Thyroid gland (tissue), 4 donors: ENCODE measurements at regions not wholly inside any gene's neighbourhood (a gene's known extent, or its start where the extent isn't known, plus 50 kb on each side); places are given as distances from the start of the nearest gene placed in this dataset.

ENCODE experiments used
- DNase-seq, 2 donors: peaks; one replicate each; pipeline ENCODE4 v3.0.0-alpha.2; 2019
- H3K27ac ChIP-seq, 3 donors: fragments of 200-600 bp; sonication (generic); 1 replicate in 2 of 3; 2 replicates in 1 of 3; pipeline ENCODE4 v1.5.1; 2016 to 2019; ENCODE audit warnings: mild to moderate bottlenecking in 1 of 3, moderate library complexity in 1 of 3
- H3K27me3 ChIP-seq: fragments of 200-600 bp; sonication (generic); one replicate; pipeline ENCODE4 v1.5.1; 2019
- H3K36me3 ChIP-seq, 2 donors: fragments of 200-600 bp; sonication (generic); one replicate each; pipeline ENCODE4 v1.5.1; 2016 to 2019
- H3K4me1 ChIP-seq, 2 donors: fragments of 200-600 bp; sonication (generic); one replicate each; pipeline ENCODE4 v1.5.1; 2017 to 2019
- H3K4me3 ChIP-seq, 3 donors: fragments of 200-600 bp; sonication (generic); replicated peaks in 1 of 3; 1 replicate in 2 of 3; 2 replicates in 1 of 3; pipeline ENCODE4 v1.5.1; 2016; ENCODE audit warnings: mild to moderate bottlenecking in 1 of 3
- H3K9me3 ChIP-seq: fragments of 200-600 bp; sonication (generic); one replicate; pipeline ENCODE4 v1.5.1; 2017
- CTCF ChIP-seq, 6 experiments: fragments of 200-600 bp in 3 of 6; fragments of 450-650 bp in 3 of 6; sonication (generic) in 3 of 6; IDR thresholded peaks; one replicate each; pipeline ENCODE4 v1.5.1; 2016 to 2019; ENCODE audit warnings: antibody characterized with exemption in 6 of 6, mild to moderate bottlenecking in 2 of 6, inconsistent platforms in 1 of 6, moderate library complexity in 1 of 6
- POLR2A ChIP-seq, 2 donors: fragments of 450-650 bp; IDR thresholded peaks; one replicate each; pipeline ENCODE4 v1.6.1; 2017; ENCODE audit warnings: antibody characterized with exemption in 2 of 2, mild to moderate bottlenecking in 2 of 2, moderate library complexity in 1 of 2
- WGBS, 2 donors: methylation state at CpG; one replicate each; pipeline ENCODE4 v1.1.5; 2017; 5-methylcytosine and 5-hydroxymethylcytosine counted together
- intact Hi-C: fragments of 100-400 bp; cut with DNase I; formaldehyde crosslinking; loops from one replicate; pipeline ENCODE4 v1.15.1; 2023

GRCh38 chr6:104400844-104401243 is 458.9 kb downstream of the HACE1 start:
- 59 to 60% methylated on average over 5 of the region's 5 CpGs for WGBS, 2 donors
- TF ChIP-seq POLR2A (IDR thresholded peaks at IDR 0.05) (no peak), CTCF (IDR thresholded peaks at IDR 0.05) (no peak)

GRCh38 chr6:104396077-104396476 is 463.6 kb downstream of the HACE1 start:
- no peak overlapping the region for H3K27ac ChIP-seq
- intact Hi-C loops = no loop called here
- no peaks in the 10 kb centered on the region for H3K36me3 ChIP-seq
- H3K27me3 ChIP-seq = no peaks in the 10 kb centered on the region
- no peak for DNase-seq
- no peaks in the 10 kb centered on the region for H3K4me1 ChIP-seq
- 79 to 82% methylated on average over 3 of the region's 3 CpGs for WGBS, 2 donors
- TF ChIP-seq CTCF (IDR thresholded peaks at IDR 0.05) = no peak
- TF ChIP-seq POLR2A (IDR thresholded peaks at IDR 0.05) = no peak
- no peaks in the 10 kb centered on the region for H3K9me3 ChIP-seq
- no peak overlapping the region for H3K4me3 ChIP-seq

More at GRCh38 chr6:104400844-104401243, 458.9 kb downstream of the HACE1 start:
- no peak for DNase-seq
- intact Hi-C loops = no loop called here
- H3K27ac ChIP-seq = no peak overlapping the region
- H3K27me3 ChIP-seq = no peaks in the 10 kb centered on the region
- no peaks in the 10 kb centered on the region for H3K4me1 ChIP-seq
- H3K4me3 ChIP-seq = no peak overlapping the region
- no peaks in the 10 kb centered on the region for H3K36me3 ChIP-seq
- H3K9me3 ChIP-seq = no peaks in the 10 kb centered on the region

GRCh38 chr6:104381907-104382306 is 477.8 kb downstream of the HACE1 start:
- intact Hi-C loops = no loop called here
- H3K4me1 ChIP-seq = no peaks in the 10 kb centered on the region
- no peak overlapping the region for H3K27ac ChIP-seq
- 77 to 96% methylated on average over 2 of the region's 2 CpGs for WGBS, 2 donors
- H3K9me3 ChIP-seq = no peaks in the 10 kb centered on the region
- H3K36me3 ChIP-seq = no peaks in the 10 kb centered on the region
- TF ChIP-seq POLR2A (IDR thresholded peaks at IDR 0.05) (no peak), CTCF (IDR thresholded peaks at IDR 0.05) (no peak)
- no peak overlapping the region for H3K4me3 ChIP-seq
- DNase-seq = no peak
- no peaks in the 10 kb centered on the region for H3K27me3 ChIP-seq

GRCh38 chr6:104365451-104366234 is 494.1 kb downstream of the HACE1 start:
- WGBS, 2 donors = 84 to 87% methylated on average over 5 of the region's 5 CpGs
- Histone ChIP-seq H3K4me1 (no peaks in the 10 kb centered on the region), H3K27me3 (no peaks in the 10 kb centered on the region), H3K36me3 (no peaks in the 10 kb centered on the region), H3K27ac (no peak overlapping the region), H3K9me3 (no peaks in the 10 kb centered on the region), H3K4me3 (no peak overlapping the region)
- no peak for TF ChIP-seq CTCF (IDR thresholded peaks at IDR 0.05)
- TF ChIP-seq POLR2A (IDR thresholded peaks at IDR 0.05) = no peak
- intact Hi-C loops = no loop called here
- DNase-seq = no peak

- H3K4me1 ChIP-seq = no peaks in the 10 kb centered on the region
- no peak overlapping the region for H3K4me3 ChIP-seq
- no peaks in the 10 kb centered on the region for H3K36me3 ChIP-seq
- no peak overlapping the region for H3K27ac ChIP-seq
- 48 to 65% methylated on average over 3 of the region's 3 CpGs for WGBS, 2 donors
- no peaks in the 10 kb centered on the region for H3K9me3 ChIP-seq
- no peak for TF ChIP-seq CTCF (IDR thresholded peaks at IDR 0.05)
- TF ChIP-seq POLR2A (IDR thresholded peaks at IDR 0.05) = no peak
- H3K27me3 ChIP-seq = no peaks in the 10 kb centered on the region
- intact Hi-C loops = no loop called here
- DNase-seq = no peak
Measured at GRCh38 chr6:104357928-104358327, 501.8 kb downstream of the HACE1 start.
